HL-60 (cell line): ENCODE measurements at regions not wholly inside any gene's neighbourhood (a gene's known extent, or its start where the extent isn't known, plus 50 kb on each side); places are given as distances from the start of the nearest gene placed in this dataset.

Experiments used
- DNase-seq, 2 experiments: peaks; one replicate each; pipeline ENCODE4 v3.0.0-alpha.2; 2010 to 2020; ENCODE audit warnings: low read depth in 1 of 2, low spot score in 1 of 2
- H3K27ac ChIP-seq: fragments of 250-450 bp; sonication (Bioruptor Pico); replicated peaks from 2 replicates; pipeline ENCODE4 v1.5.1; 2020; ENCODE audit warnings: mild to moderate bottlenecking, moderate library complexity
- H3K27me3 ChIP-seq: fragments of 250-450 bp; sonication (Bioruptor Pico); 2 replicates; pipeline ENCODE4 v1.5.1; 2021; ENCODE audit warnings: mild to moderate bottlenecking, moderate library complexity; ENCODE audit not compliant: insufficient read depth, poor library complexity, severe bottlenecking
- H3K4me3 ChIP-seq: replicated peaks from 2 replicates; pipeline ENCODE4 v1.5.1; 2011; ENCODE audit warnings: mild to moderate bottlenecking, control low read depth, low read length; ENCODE audit not compliant: insufficient read depth
- GABPA ChIP-seq: IDR thresholded peaks from 2 replicates; pipeline ENCODE4 v1.6.1; 2012; ENCODE audit warnings: low read depth
- POLR2AphosphoS5 ChIP-seq: IDR thresholded peaks from 2 replicates; pipeline ENCODE4 v1.6.1; 2012; ENCODE audit warnings: low read depth
- SPI1 ChIP-seq: IDR thresholded peaks from 2 replicates; pipeline ENCODE4 v1.6.1; 2012; ENCODE audit warnings: low read depth, mild to moderate bottlenecking, borderline replicate concordance
- TF ChIP-seq, protein P1 (sequence below): IDR thresholded peaks from 2 replicates; pipeline ENCODE4 v1.6.1; 2012; ENCODE audit warnings: low read depth; ENCODE audit not compliant: insufficient replicate concordance
- TF ChIP-seq, protein P2 (sequence below): IDR thresholded peaks from one replicate; pipeline ENCODE4 v1.5.1; 2011; ENCODE audit warnings: low read length, control low read depth, inconsistent platforms; ENCODE audit not compliant: insufficient read depth

DNA sequence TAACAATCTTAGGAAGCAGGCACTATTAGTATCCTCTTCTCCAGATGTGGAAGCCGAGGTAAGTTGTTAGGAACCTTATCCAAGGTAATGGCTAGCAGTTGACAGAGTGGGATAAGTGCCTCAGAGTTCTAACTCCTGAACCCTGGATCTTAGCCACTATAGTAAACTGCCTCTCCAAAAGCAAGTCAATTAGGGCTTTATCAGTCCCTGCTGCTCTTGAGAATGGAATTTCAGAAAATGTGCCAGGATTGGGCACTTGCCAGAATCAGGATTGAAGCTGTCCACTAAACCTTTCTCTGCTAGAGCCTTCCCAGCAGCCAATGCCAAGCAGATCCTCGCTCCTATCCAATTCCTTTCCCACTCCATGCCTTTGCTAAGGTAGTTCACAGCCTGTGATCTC lies 777.5 kb upstream of the POM121L12 start:
- no peak overlapping the region for H3K4me3 ChIP-seq
- H3K27ac ChIP-seq = no peak overlapping the region
- no peak for TF ChIP-seq SPI1
- TF ChIP-seq, protein P1, sequence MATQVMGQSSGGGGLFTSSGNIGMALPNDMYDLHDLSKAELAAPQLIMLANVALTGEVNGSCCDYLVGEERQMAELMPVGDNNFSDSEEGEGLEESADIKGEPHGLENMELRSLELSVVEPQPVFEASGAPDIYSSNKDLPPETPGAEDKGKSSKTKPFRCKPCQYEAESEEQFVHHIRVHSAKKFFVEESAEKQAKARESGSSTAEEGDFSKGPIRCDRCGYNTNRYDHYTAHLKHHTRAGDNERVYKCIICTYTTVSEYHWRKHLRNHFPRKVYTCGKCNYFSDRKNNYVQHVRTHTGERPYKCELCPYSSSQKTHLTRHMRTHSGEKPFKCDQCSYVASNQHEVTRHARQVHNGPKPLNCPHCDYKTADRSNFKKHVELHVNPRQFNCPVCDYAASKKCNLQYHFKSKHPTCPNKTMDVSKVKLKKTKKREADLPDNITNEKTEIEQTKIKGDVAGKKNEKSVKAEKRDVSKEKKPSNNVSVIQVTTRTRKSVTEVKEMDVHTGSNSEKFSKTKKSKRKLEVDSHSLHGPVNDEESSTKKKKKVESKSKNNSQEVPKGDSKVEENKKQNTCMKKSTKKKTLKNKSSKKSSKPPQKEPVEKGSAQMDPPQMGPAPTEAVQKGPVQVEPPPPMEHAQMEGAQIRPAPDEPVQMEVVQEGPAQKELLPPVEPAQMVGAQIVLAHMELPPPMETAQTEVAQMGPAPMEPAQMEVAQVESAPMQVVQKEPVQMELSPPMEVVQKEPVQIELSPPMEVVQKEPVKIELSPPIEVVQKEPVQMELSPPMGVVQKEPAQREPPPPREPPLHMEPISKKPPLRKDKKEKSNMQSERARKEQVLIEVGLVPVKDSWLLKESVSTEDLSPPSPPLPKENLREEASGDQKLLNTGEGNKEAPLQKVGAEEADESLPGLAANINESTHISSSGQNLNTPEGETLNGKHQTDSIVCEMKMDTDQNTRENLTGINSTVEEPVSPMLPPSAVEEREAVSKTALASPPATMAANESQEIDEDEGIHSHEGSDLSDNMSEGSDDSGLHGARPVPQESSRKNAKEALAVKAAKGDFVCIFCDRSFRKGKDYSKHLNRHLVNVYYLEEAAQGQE = no peak
- TF ChIP-seq, protein P2, sequence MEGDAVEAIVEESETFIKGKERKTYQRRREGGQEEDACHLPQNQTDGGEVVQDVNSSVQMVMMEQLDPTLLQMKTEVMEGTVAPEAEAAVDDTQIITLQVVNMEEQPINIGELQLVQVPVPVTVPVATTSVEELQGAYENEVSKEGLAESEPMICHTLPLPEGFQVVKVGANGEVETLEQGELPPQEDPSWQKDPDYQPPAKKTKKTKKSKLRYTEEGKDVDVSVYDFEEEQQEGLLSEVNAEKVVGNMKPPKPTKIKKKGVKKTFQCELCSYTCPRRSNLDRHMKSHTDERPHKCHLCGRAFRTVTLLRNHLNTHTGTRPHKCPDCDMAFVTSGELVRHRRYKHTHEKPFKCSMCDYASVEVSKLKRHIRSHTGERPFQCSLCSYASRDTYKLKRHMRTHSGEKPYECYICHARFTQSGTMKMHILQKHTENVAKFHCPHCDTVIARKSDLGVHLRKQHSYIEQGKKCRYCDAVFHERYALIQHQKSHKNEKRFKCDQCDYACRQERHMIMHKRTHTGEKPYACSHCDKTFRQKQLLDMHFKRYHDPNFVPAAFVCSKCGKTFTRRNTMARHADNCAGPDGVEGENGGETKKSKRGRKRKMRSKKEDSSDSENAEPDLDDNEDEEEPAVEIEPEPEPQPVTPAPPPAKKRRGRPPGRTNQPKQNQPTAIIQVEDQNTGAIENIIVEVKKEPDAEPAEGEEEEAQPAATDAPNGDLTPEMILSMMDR = no peak
- TF ChIP-seq POLR2AphosphoS5 = no peak
- no peak for DNase-seq
- no peaks in the 10 kb centered on the region for H3K27me3 ChIP-seq

DNA sequence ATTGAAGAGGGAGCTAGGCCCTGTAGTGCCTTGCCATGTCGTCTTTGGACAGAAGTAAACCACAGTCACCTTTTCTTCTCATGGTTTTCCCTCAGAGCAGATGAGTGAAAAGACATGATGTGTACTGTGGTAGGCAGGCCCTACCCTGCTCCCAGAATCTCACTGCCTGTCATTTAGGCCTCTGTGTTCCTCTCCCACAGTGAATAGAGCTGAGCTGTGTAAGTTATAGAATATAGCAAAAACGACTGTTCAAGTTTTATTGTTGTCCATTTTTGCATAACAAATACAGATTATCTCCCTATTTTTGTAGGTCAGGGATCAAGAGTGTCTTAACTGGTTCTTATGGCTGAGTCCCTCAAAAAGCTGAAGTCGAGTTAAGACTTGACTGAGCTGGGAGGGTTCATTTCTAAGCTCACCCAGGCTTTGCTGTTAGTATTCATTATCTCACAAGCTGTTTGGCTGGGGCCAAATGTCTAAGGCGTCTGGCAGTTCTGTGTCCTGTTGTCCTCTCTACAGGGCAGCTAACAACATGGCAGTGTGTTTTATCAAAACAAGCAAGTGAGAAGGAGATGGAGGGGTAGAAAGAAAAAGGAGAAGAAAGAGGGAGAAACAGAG lies 780.9 kb upstream of the POM121L12 start:
- Histone ChIP-seq H3K27ac (no peak overlapping the region), H3K4me3 (no peak overlapping the region), H3K27me3 (no peaks in the 10 kb centered on the region)
- no peak for TF ChIP-seq SPI1
- DNase-seq = no peak

DNA sequence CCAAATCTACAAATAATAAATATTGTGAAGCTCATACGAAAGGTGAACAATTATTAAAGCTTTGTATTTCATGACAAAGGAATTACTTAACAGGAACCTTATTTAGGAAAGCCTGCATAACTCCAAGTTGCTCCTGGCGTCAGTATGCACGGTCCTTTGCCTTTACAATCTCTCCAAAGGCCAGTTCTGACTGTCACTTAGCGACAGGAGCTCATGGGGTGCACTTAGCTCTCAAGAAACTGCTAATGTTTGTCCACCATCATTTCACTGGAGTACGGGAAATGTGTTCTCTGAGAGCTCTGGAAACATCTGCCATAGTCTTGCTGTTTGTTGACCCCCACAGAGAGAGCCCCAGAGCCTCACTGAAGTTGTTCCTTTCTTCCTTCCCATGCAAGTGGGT lies 781.5 kb upstream of the POM121L12 start:
- no peak for DNase-seq
- Histone ChIP-seq H3K27ac (no peak overlapping the region), H3K4me3 (no peak overlapping the region), H3K27me3 (no peaks in the 10 kb centered on the region)
- TF ChIP-seq POLR2AphosphoS5 (no peak), GABPA (no peak), SPI1 (no peak)
- TF ChIP-seq, protein P2 = no peak
- TF ChIP-seq, protein P1 = no peak

DNA sequence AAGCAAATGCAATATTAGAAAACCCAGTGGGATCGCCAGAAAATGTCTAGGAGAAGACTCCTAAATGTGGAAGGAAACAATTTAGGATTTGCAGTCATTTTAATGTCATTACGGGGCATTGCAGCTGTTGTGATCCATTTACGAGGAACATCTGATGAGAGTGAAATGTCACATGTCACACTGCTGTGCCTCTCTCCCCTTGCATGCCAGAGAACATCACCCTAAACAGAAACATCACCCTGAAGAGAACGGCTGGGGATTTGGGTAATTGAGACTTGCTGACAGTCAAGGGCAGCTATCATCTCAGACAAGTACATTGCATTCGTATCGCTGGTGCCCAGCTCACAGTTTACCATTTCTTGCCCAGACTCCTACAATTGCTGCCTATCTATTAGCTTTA lies 785.7 kb upstream of the POM121L12 start:
- Histone ChIP-seq H3K27me3 (no peaks in the 10 kb centered on the region), H3K27ac (no peak overlapping the region), H3K4me3 (no peak overlapping the region)
- no peak for DNase-seq
- TF ChIP-seq, protein P2 = no peak
- TF ChIP-seq, protein P1 = no peak
- no peak for TF ChIP-seq POLR2AphosphoS5
